ENCODE measurements at regions not wholly inside any gene's neighbourhood (a gene's known extent, or its start where the extent isn't known, plus 50 kb on each side); places are given as distances from the start of the nearest gene placed in this dataset.

GRCh38 chr7:18283045-18283444, 212.5 kb upstream of the HDAC9 start:
- Histone ChIP-seq H3K4me1 (ENCODE audit: control insufficient read depth, insufficient read depth, low read length) (no peaks in the 10 kb centered on the region), H3K27ac (ENCODE audit: extremely low read depth, low read depth, low read length) (no peak overlapping the region), H3K4me3 (ENCODE audit: low read depth, low read length) (no peak overlapping the region), H3K36me3 (ENCODE audit: control insufficient read depth in 2 of 2, insufficient read depth in 1 of 2, low read length in 2 of 2) (no peaks in the 10 kb centered on the region), H3K9me3 (ENCODE audit: control insufficient read depth, insufficient read depth, low read depth, low read length) (no peaks in the 10 kb centered on the region)
- POLR2A ChIA-PET = no interaction called here
- TF ChIP-seq ZNF202 (tag by site-specific recombination; IDR thresholded peaks at IDR 0.05; ENCODE audit: borderline replicate concordance) (no peak), ZNF623 (tag by site-specific recombination; IDR thresholded peaks at IDR 0.05) (no peak), ZBTB21 (tag by site-specific recombination; IDR thresholded peaks at IDR 0.05) (no peak), ZBTB44 (tag by site-specific recombination; IDR thresholded peaks at IDR 0.05) (no peak), KLF17 (tag by site-specific recombination; IDR thresholded peaks at IDR 0.05) (no peak), SETDB1 (IDR thresholded peaks at IDR 0.05; ENCODE audit: insufficient read length, low read length) (no peak), PRDM10 (tag by site-specific recombination; IDR thresholded peaks at IDR 0.05) (no peak), ZNF398 (tag by site-specific recombination; IDR thresholded peaks at IDR 0.05) (no peak), HIC1 (tag by site-specific recombination; IDR thresholded peaks at IDR 0.05) (no peak), YY2 (tag by site-specific recombination; IDR thresholded peaks at IDR 0.05) (no peak), MZF1 (tag by site-specific recombination; IDR thresholded peaks at IDR 0.05; ENCODE audit: borderline replicate concordance) (no peak), INSM2 (tag by site-specific recombination; IDR thresholded peaks at IDR 0.05) (no peak), ZNF530 (tag by site-specific recombination; IDR thresholded peaks at IDR 0.05; ENCODE audit: low read depth) (no peak), OVOL3 (tag by site-specific recombination; IDR thresholded peaks at IDR 0.05) (no peak), ZNF645 (tag by site-specific recombination; IDR thresholded peaks at IDR 0.05) (no peak)
- CTCF ChIA-PET = no interaction called here
